Neural progenitor cell (in vitro differentiated cells): ENCODE measurements at regions not wholly inside any gene's neighbourhood (a gene's known extent, or its start where the extent isn't known, plus 50 kb on each side); places are given as distances from the start of the nearest gene placed in this dataset.

Experiments used
- DNase-seq: peaks from one replicate; pipeline ENCODE4 v3.0.0-alpha.2; 2016; ENCODE audit warnings: low spot score
- H2AFZ ChIP-seq: fragments of 200-600 bp; sonication (generic); replicated peaks from 2 replicates; pipeline ENCODE4 v1.6.1; 2016; ENCODE audit warnings: antibody characterized with exemption
- H3F3A ChIP-seq: fragments of 200-600 bp; sonication (generic); 2 replicates; pipeline ENCODE4 v1.6.1; 2016; ENCODE audit warnings: antibody characterized with exemption, low read depth
- H3K27ac ChIP-seq: fragments of 200-600 bp; sonication (generic); 2 replicates; pipeline ENCODE4 v1.5.1; 2016; ENCODE audit warnings: mild to moderate bottlenecking
- H3K27me3 ChIP-seq: fragments of 200-600 bp; sonication (generic); 2 replicates; pipeline ENCODE4 v1.6.1; 2016; ENCODE audit warnings: mild to moderate bottlenecking, moderate library complexity
- H3K36me3 ChIP-seq: fragments of 200-600 bp; sonication (generic); 2 replicates; pipeline ENCODE4 v1.5.1; 2016
- H3K4me1 ChIP-seq: fragments of 200-600 bp; sonication (generic); 2 replicates; pipeline ENCODE4 v1.6.1; 2016; ENCODE audit warnings: mixed run types
- H3K4me2 ChIP-seq: fragments of 200-600 bp; sonication (generic); 2 replicates; pipeline ENCODE4 v1.6.1; 2016
- H3K4me3 ChIP-seq: fragments of 200-600 bp; sonication (generic); 2 replicates; pipeline ENCODE4 v1.5.1; 2016
- H3K79me2 ChIP-seq: fragments of 200-600 bp; sonication (generic); 2 replicates; pipeline ENCODE4 v1.6.1; 2016; ENCODE audit warnings: low read depth
- H3K9ac ChIP-seq: fragments of 200-600 bp; sonication (generic); 2 replicates; pipeline ENCODE4 v1.6.1; 2016
- H3K9me3 ChIP-seq: fragments of 200-600 bp; sonication (generic); 2 replicates; pipeline ENCODE4 v1.5.1; 2016; ENCODE audit warnings: low read depth
- H4K20me1 ChIP-seq: fragments of 200-600 bp; sonication (generic); 2 replicates; pipeline ENCODE4 v1.6.1; 2016; ENCODE audit warnings: low read depth
- H3K27ac Mint-ChIP-seq: 3 replicates; pipeline ENCODE4 v1.8.0; 2021; ENCODE audit warnings: mixed read lengths
- H3K27me3 Mint-ChIP-seq: 2 replicates; pipeline ENCODE4 v1.8.0; 2022; ENCODE audit warnings: low read depth, mild to moderate bottlenecking, inconsistent platforms, moderate library complexity, mixed read lengths; ENCODE audit not compliant: insufficient read depth
- H3K36me3 Mint-ChIP-seq: 3 replicates; pipeline ENCODE4 v1.8.0; 2021; ENCODE audit warnings: mixed read lengths
- H3K4me1 Mint-ChIP-seq: 3 replicates; pipeline ENCODE4 v1.8.0; 2021; ENCODE audit warnings: mixed read lengths
- H3K4me3 Mint-ChIP-seq: 3 replicates; pipeline ENCODE4 v1.8.0; 2021; ENCODE audit warnings: mild to moderate bottlenecking, moderate library complexity, mixed read lengths
- H3K9me3 Mint-ChIP-seq: 3 replicates; pipeline ENCODE4 v1.8.0; 2020; ENCODE audit warnings: mixed read lengths
- CTCF ChIP-seq: fragments of 200-600 bp; sonication (generic); IDR thresholded peaks from 2 replicates; pipeline ENCODE4 v1.5.1; 2017; ENCODE audit warnings: antibody characterized with exemption, mild to moderate bottlenecking
- EZH2 ChIP-seq: fragments of 200-600 bp; sonication (generic); IDR thresholded peaks from 2 replicates; pipeline ENCODE4 v1.6.1; 2017; ENCODE audit warnings: antibody characterized with exemption, mild to moderate bottlenecking, moderate library complexity
- EZH2phosphoT487 ChIP-seq: fragments of 200-600 bp; sonication (generic); IDR thresholded peaks from 2 replicates; pipeline ENCODE4 v1.6.1; 2017; ENCODE audit warnings: antibody characterized with exemption

- H3K4me1 Mint-ChIP-seq, result no peaks in the 10 kb centered on the region
These were observed 129.0 kb downstream of the TAF11L14 start for GRCh38 chr5:17763301-17763700.

GRCh38 chr5:17766031-17766430, 131.8 kb downstream of the TAF11L14 start:
- no peak overlapping the region for H3K27ac ChIP-seq
- H3K79me2 ChIP-seq, result no peaks in the 10 kb centered on the region
- H2AFZ ChIP-seq, result no peak overlapping the region
- no peak for DNase-seq
- H3K27me3 ChIP-seq, result no peaks in the 10 kb centered on the region
- no peaks in the 10 kb centered on the region for H4K20me1 ChIP-seq
- Mint-ChIP-seq H3K4me1 (no peaks in the 10 kb centered on the region), H3K4me3 (no peak overlapping the region), H3K36me3 (no peaks in the 10 kb centered on the region), H3K9me3 (no peaks in the 10 kb centered on the region), H3K27ac (no peak overlapping the region), H3K27me3 (peaks cover 4% of the 10 kb centered on the region)
- no peaks in the 10 kb centered on the region for H3F3A ChIP-seq
- H3K4me2 ChIP-seq, result no peak overlapping the region
- H3K36me3 ChIP-seq, result no peaks in the 10 kb centered on the region
- H3K9me3 ChIP-seq, result no peaks in the 10 kb centered on the region
- no peak for TF ChIP-seq CTCF
- no peak for TF ChIP-seq EZH2
- TF ChIP-seq EZH2phosphoT487, result no peak
- H3K4me3 ChIP-seq, result no peak overlapping the region
- H3K9ac ChIP-seq, result no peak overlapping the region
- no peaks in the 10 kb centered on the region for H3K4me1 ChIP-seq

More at GRCh38 chr5:17763301-17763700, 129.0 kb downstream of the TAF11L14 start:
- Histone ChIP-seq H3F3A (no peaks in the 10 kb centered on the region), H3K36me3 (no peaks in the 10 kb centered on the region), H3K4me1 (no peaks in the 10 kb centered on the region), H3K79me2 (no peaks in the 10 kb centered on the region), H3K27ac (no peak overlapping the region), H2AFZ (no peak overlapping the region), H3K9ac (no peak overlapping the region), H3K4me2 (no peak overlapping the region), H3K4me3 (no peak overlapping the region), H3K27me3 (no peaks in the 10 kb centered on the region), H4K20me1 (no peaks in the 10 kb centered on the region), H3K9me3 (no peaks in the 10 kb centered on the region)
- H3K27me3 Mint-ChIP-seq, result peaks cover 4% of the 10 kb centered on the region
- H3K27ac Mint-ChIP-seq, result no peak overlapping the region
- H3K4me3 Mint-ChIP-seq, result no peak overlapping the region
- TF ChIP-seq EZH2phosphoT487 (no peak), CTCF (no peak), EZH2 (no peak)
- DNase-seq, result no peak
- H3K36me3 Mint-ChIP-seq, result no peaks in the 10 kb centered on the region
- no peaks in the 10 kb centered on the region for H3K9me3 Mint-ChIP-seq

GRCh38 chr5:17769277-17769676, 135.0 kb downstream of the TAF11L14 start:
- H3K27ac Mint-ChIP-seq, result no peak overlapping the region
- H3K4me2 ChIP-seq, result no peak overlapping the region
- H4K20me1 ChIP-seq, result no peaks in the 10 kb centered on the region
- no peak overlapping the region for H3K27ac ChIP-seq
- TF ChIP-seq EZH2phosphoT487 (no peak), CTCF (no peak), EZH2 (no peak)
- no peaks in the 10 kb centered on the region for H3K4me1 ChIP-seq
- H3K79me2 ChIP-seq, result no peaks in the 10 kb centered on the region
- no peaks in the 10 kb centered on the region for H3K9me3 ChIP-seq
- DNase-seq, result no peak
- H3K4me3 ChIP-seq, result no peak overlapping the region
- no peaks in the 10 kb centered on the region for H3K27me3 ChIP-seq
- peaks cover 2% of the 10 kb centered on the region for H3K9me3 Mint-ChIP-seq
- no peaks in the 10 kb centered on the region for H3K36me3 ChIP-seq
- no peaks in the 10 kb centered on the region for H3K4me1 Mint-ChIP-seq
- no peak overlapping the region for H3K4me3 Mint-ChIP-seq
- H2AFZ ChIP-seq, result no peak overlapping the region
- peaks cover 4% of the 10 kb centered on the region for H3K27me3 Mint-ChIP-seq
- H3K36me3 Mint-ChIP-seq, result no peaks in the 10 kb centered on the region
- no peaks in the 10 kb centered on the region for H3F3A ChIP-seq
- H3K9ac ChIP-seq, result no peak overlapping the region
